ENCODE measurements at regions not wholly inside any gene's neighbourhood (a gene's known extent, or its start where the extent isn't known, plus 50 kb on each side); places are given as distances from the start of the nearest gene placed in this dataset.

DNA sequence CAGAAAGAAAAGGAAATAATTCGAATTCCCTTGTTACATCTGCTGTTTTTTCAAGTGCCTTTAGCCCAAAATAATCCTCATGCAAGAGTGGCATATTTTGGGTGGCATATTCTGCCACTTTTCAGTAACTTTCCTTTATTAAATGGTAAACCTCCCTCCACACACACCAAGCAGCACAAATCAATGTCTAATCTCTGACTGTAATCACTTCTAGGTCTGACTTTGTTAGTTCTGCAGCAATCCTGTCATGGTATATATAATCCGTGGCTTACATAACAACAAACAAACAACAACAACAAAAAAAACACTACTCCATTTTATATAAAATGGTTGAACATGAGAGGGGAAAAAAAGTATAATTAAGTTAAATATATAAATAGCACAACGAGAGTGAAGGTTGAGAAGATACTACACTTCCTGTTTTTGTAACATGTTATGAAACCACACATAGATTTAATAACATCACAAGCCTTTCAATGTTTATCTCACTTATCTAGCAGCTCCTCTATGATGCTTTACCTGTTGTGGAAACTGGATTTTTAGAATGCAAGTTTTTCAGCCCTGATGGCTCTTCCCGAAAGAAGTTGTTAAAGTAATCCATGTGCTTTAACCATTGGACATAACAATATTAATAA, 715.4 kb downstream of the GRXCR1 start:
- no peaks in the 10 kb centered on the region for H4K20me1 ChIP-seq (replicated peaks; ENCODE audit: insufficient read depth)
- Mint-ChIP-seq H3K9me3 (peaks cover 12% of the 10 kb centered on the region; the same call in 2 of the 3 replicates), H3K27me3 (ENCODE audit: insufficient read depth, low read depth, poor library complexity) (peaks cover 3% of the 10 kb centered on the region), H3K27ac (no peak overlapping the region), H3K4me1 (peaks cover 7% of the 10 kb centered on the region; the same call in 2 of the 3 replicates), H3K36me3 (ENCODE audit: low read depth) (no peaks in the 10 kb centered on the region), H3K4me3 (no peak overlapping the region)
- H3K36me3 ChIP-seq (ENCODE audit: insufficient read depth) = no peaks in the 10 kb centered on the region
- H3K27ac ChIP-seq (ENCODE audit: low read depth) = no peak overlapping the region
- DNase-seq (ENCODE audit: low spot score) (no peak), ATAC-seq (no peak)
- H3K27me3 ChIP-seq (ENCODE audit: insufficient read depth) = no peaks in the 10 kb centered on the region
- no peak overlapping the region for H3K4me2 ChIP-seq
- no peak overlapping the region for H3K4me3 ChIP-seq
- TF ChIP-seq CREB1 (CRISPR knock-in tag; IDR thresholded peaks at IDR 0.05; ENCODE audit: low read depth) = no peak
- TF ChIP-seq STAT1 (IDR thresholded peaks at IDR 0.05; ENCODE audit: unreplicated experiment) = no peak
- TF ChIP-seq NANOG (IDR thresholded peaks at IDR 0.05; ENCODE audit: borderline replicate concordance) = no peak
- no peak for TF ChIP-seq JUNB (IDR thresholded peaks at IDR 0.05; ENCODE audit: unreplicated experiment)
- no peak for TF ChIP-seq POLR2AphosphoS5 (IDR thresholded peaks at IDR 0.05; ENCODE audit: low read depth)
- no peak for TF ChIP-seq ZNF114 (CRISPR knock-in tag; IDR thresholded peaks at IDR 0.05)
- no peak for TF ChIP-seq ZNF331 (CRISPR knock-in tag; IDR thresholded peaks at IDR 0.05; ENCODE audit: low read depth)
- TF ChIP-seq, protein P1, sequence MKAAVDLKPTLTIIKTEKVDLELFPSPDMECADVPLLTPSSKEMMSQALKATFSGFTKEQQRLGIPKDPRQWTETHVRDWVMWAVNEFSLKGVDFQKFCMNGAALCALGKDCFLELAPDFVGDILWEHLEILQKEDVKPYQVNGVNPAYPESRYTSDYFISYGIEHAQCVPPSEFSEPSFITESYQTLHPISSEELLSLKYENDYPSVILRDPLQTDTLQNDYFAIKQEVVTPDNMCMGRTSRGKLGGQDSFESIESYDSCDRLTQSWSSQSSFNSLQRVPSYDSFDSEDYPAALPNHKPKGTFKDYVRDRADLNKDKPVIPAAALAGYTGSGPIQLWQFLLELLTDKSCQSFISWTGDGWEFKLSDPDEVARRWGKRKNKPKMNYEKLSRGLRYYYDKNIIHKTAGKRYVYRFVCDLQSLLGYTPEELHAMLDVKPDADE (IDR thresholded peaks at IDR 0.05) = no peak
- no peak for TF ChIP-seq EZH2phosphoT487 (IDR thresholded peaks at IDR 0.05; ENCODE audit: unreplicated experiment)
- TF ChIP-seq, protein P2, sequence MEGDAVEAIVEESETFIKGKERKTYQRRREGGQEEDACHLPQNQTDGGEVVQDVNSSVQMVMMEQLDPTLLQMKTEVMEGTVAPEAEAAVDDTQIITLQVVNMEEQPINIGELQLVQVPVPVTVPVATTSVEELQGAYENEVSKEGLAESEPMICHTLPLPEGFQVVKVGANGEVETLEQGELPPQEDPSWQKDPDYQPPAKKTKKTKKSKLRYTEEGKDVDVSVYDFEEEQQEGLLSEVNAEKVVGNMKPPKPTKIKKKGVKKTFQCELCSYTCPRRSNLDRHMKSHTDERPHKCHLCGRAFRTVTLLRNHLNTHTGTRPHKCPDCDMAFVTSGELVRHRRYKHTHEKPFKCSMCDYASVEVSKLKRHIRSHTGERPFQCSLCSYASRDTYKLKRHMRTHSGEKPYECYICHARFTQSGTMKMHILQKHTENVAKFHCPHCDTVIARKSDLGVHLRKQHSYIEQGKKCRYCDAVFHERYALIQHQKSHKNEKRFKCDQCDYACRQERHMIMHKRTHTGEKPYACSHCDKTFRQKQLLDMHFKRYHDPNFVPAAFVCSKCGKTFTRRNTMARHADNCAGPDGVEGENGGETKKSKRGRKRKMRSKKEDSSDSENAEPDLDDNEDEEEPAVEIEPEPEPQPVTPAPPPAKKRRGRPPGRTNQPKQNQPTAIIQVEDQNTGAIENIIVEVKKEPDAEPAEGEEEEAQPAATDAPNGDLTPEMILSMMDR (conservative IDR thresholded peaks at IDR 0.05; ENCODE audit: low read depth in 2 of 2) = no peak
- no peak for TF ChIP-seq EZH2 (IDR thresholded peaks at IDR 0.05; ENCODE audit: low read depth, unreplicated experiment)
- TF ChIP-seq, protein P3, sequence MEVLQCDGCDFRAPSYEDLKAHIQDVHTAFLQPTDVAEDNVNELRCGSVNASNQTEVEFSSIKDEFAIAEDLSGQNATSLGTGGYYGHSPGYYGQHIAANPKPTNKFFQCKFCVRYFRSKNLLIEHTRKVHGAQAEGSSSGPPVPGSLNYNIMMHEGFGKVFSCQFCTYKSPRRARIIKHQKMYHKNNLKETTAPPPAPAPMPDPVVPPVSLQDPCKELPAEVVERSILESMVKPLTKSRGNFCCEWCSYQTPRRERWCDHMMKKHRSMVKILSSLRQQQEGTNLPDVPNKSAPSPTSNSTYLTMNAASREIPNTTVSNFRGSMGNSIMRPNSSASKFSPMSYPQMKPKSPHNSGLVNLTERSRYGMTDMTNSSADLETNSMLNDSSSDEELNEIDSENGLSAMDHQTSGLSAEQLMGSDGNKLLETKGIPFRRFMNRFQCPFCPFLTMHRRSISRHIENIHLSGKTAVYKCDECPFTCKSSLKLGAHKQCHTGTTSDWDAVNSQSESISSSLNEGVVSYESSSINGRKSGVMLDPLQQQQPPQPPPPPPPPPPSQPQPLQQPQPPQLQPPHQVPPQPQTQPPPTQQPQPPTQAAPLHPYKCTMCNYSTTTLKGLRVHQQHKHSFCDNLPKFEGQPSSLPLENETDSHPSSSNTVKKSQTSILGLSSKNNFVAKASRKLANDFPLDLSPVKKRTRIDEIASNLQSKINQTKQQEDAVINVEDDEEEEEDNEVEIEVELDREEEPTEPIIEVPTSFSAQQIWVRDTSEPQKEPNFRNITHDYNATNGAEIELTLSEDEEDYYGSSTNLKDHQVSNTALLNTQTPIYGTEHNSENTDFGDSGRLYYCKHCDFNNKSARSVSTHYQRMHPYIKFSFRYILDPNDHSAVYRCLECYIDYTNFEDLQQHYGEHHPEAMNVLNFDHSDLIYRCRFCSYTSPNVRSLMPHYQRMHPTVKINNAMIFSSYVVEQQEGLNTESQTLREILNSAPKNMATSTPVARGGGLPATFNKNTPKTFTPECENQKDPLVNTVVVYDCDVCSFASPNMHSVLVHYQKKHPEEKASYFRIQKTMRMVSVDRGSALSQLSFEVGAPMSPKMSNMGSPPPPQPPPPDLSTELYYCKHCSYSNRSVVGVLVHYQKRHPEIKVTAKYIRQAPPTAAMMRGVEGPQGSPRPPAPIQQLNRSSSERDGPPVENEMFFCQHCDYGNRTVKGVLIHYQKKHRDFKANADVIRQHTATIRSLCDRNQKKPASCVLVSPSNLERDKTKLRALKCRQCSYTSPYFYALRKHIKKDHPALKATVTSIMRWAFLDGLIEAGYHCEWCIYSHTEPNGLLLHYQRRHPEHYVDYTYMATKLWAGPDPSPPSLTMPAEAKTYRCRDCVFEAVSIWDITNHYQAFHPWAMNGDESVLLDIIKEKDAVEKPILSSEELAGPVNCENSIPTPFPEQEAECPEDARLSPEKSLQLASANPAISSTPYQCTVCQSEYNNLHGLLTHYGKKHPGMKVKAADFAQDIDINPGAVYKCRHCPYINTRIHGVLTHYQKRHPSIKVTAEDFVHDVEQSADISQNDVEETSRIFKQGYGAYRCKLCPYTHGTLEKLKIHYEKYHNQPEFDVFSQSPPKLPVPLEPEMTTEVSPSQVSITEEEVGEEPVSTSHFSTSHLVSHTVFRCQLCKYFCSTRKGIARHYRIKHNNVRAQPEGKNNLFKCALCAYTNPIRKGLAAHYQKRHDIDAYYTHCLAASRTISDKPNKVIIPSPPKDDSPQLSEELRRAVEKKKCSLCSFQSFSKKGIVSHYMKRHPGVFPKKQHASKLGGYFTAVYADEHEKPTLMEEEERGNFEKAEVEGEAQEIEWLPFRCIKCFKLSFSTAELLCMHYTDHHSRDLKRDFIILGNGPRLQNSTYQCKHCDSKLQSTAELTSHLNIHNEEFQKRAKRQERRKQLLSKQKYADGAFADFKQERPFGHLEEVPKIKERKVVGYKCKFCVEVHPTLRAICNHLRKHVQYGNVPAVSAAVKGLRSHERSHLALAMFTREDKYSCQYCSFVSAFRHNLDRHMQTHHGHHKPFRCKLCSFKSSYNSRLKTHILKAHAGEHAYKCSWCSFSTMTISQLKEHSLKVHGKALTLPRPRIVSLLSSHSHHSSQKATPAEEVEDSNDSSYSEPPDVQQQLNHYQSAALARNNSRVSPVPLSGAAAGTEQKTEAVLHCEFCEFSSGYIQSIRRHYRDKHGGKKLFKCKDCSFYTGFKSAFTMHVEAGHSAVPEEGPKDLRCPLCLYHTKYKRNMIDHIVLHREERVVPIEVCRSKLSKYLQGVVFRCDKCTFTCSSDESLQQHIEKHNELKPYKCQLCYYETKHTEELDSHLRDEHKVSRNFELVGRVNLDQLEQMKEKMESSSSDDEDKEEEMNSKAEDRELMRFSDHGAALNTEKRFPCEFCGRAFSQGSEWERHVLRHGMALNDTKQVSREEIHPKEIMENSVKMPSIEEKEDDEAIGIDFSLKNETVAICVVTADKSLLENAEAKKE (CRISPR knock-in tag; IDR thresholded peaks at IDR 0.05) = no peak
- TF ChIP-seq, protein P4, sequence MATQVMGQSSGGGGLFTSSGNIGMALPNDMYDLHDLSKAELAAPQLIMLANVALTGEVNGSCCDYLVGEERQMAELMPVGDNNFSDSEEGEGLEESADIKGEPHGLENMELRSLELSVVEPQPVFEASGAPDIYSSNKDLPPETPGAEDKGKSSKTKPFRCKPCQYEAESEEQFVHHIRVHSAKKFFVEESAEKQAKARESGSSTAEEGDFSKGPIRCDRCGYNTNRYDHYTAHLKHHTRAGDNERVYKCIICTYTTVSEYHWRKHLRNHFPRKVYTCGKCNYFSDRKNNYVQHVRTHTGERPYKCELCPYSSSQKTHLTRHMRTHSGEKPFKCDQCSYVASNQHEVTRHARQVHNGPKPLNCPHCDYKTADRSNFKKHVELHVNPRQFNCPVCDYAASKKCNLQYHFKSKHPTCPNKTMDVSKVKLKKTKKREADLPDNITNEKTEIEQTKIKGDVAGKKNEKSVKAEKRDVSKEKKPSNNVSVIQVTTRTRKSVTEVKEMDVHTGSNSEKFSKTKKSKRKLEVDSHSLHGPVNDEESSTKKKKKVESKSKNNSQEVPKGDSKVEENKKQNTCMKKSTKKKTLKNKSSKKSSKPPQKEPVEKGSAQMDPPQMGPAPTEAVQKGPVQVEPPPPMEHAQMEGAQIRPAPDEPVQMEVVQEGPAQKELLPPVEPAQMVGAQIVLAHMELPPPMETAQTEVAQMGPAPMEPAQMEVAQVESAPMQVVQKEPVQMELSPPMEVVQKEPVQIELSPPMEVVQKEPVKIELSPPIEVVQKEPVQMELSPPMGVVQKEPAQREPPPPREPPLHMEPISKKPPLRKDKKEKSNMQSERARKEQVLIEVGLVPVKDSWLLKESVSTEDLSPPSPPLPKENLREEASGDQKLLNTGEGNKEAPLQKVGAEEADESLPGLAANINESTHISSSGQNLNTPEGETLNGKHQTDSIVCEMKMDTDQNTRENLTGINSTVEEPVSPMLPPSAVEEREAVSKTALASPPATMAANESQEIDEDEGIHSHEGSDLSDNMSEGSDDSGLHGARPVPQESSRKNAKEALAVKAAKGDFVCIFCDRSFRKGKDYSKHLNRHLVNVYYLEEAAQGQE (IDR thresholded peaks at IDR 0.05; ENCODE audit: unreplicated experiment) = no peak
- H3K9me2 ChIP-seq (ENCODE audit: insufficient read depth) = no peaks in the 10 kb centered on the region
- no peak overlapping the region for H2AFZ ChIP-seq
- no peaks in the 10 kb centered on the region for H3K79me2 ChIP-seq (replicated peaks; ENCODE audit: insufficient read depth)
- no peaks in the 10 kb centered on the region for H3K4me1 ChIP-seq (ENCODE audit: insufficient read depth)
- H3F3A ChIP-seq (replicated peaks; ENCODE audit: low read depth) = no peaks in the 10 kb centered on the region

All from GM23338 (cell line).